CD4-positive, alpha-beta T cell (primary cell): ENCODE measurements at regions not wholly inside any gene's neighbourhood (a gene's known extent, or its start where the extent isn't known, plus 50 kb on each side); places are given as distances from the start of the nearest gene placed in this dataset.
A peak's percentile ranks its signal among the peaks of the same experiment; 100 is the strongest.

Experiments used
- ATAC-seq: fragments of 200-7000 bp; cut with Tn5 transposase; one replicate; pipeline ENCODE4 v1.10.0; 2022; ENCODE audit warnings: mild to moderate bottlenecking; ENCODE audit not compliant: poor library complexity
- CTCF ChIA-PET: fragments of 350-600 bp; sonication (Branson Sonifier 250); formaldehyde crosslinking; loops from one replicate; lab custom pipeline; 2021; ENCODE audit warnings: antibody characterized with exemption, inconsistent platforms; lab: Charles Lee
- POLR2A ChIA-PET: fragments of 350-600 bp; sonication (Branson Sonifier 250); formaldehyde crosslinking; loops from one replicate; lab custom pipeline; 2021; ENCODE audit warnings: antibody characterized with exemption, inconsistent platforms; lab: Charles Lee
- DNase-seq, 14 experiments: peaks; one replicate each; pipeline ENCODE4 v3.0.0-alpha.2; 2013 to 2020; ENCODE audit warnings: mixed read lengths in 2 of 14
- H3K27ac ChIP-seq, 2 donors: one replicate each; pipeline versions ENCODE4 v1.5.1 to v1.7.0; 2013; ENCODE audit warnings: low read length in 2 of 2, low read depth in 1 of 2, mild to moderate bottlenecking in 1 of 2
- H3K27me3 ChIP-seq, 2 experiments: 1 replicate in 1 of 2; 2 replicates in 1 of 2; pipeline versions ENCODE4 v1.6.1 to v1.7.0; 2013; ENCODE audit warnings: low read length in 2 of 2, control low read depth in 1 of 2, mild to moderate bottlenecking in 1 of 2, moderate library complexity in 1 of 2; ENCODE audit not compliant: insufficient read depth in 2 of 2, control insufficient read depth in 1 of 2
- H3K36me3 ChIP-seq: one replicate; pipeline ENCODE4 v1.6.1; 2013; ENCODE audit warnings: low read length, control low read depth; ENCODE audit not compliant: insufficient read depth
- H3K4me1 ChIP-seq: one replicate; pipeline ENCODE4 v1.6.1; 2013; ENCODE audit warnings: low read length, control low read depth; ENCODE audit not compliant: insufficient read depth
- H3K4me3 ChIP-seq: one replicate; pipeline ENCODE4 v1.5.1; 2013; ENCODE audit warnings: mild to moderate bottlenecking, low read length, moderate library complexity
- H3K9me3 ChIP-seq, 2 experiments: 1 replicate in 1 of 2; 2 replicates in 1 of 2; pipeline versions ENCODE4 v1.6.1 to v1.7.0; 2013; ENCODE audit warnings: low read length in 2 of 2, mild to moderate bottlenecking in 2 of 2, control low read depth in 1 of 2, moderate library complexity in 1 of 2; ENCODE audit not compliant: control insufficient read depth in 1 of 2, insufficient read depth in 1 of 2
- H3K27ac Mint-ChIP-seq: one replicate; pipeline ENCODE4 v1.8.0; 2020; ENCODE audit warnings: mixed read lengths
- H3K27me3 Mint-ChIP-seq: one replicate; pipeline ENCODE4 v1.8.0; 2021; ENCODE audit warnings: mixed read lengths
- H3K36me3 Mint-ChIP-seq: one replicate; pipeline ENCODE4 v1.8.0; 2021; ENCODE audit warnings: low read depth, mixed read lengths
- H3K4me1 Mint-ChIP-seq: one replicate; pipeline ENCODE4 v1.8.0; 2021; ENCODE audit warnings: low read depth, mixed read lengths
- H3K4me3 Mint-ChIP-seq: one replicate; pipeline ENCODE4 v1.8.0; 2020; ENCODE audit warnings: mild to moderate bottlenecking, mixed read lengths
- H3K9me3 Mint-ChIP-seq: one replicate; pipeline ENCODE4 v1.8.0; 2020; ENCODE audit warnings: mixed read lengths
- intact Hi-C, 2 experiments: fragments of 100-400 bp; cut with DNase I in 1 of 2; cut with micrococcal nuclease in 1 of 2; formaldehyde crosslinking; loops; one replicate each; pipeline versions ENCODE4 v1.15.1 to v1.9.0; 2023 to 2025; cut with DNase I, micrococcal nuclease
- TF ChIP-seq, protein P1 (sequence below): fragments of 200-600 bp; IDR thresholded peaks from one replicate; pipeline ENCODE4 v1.8.0; 2022; ENCODE audit warnings: antibody characterized with exemption, mild to moderate bottlenecking

DNA sequence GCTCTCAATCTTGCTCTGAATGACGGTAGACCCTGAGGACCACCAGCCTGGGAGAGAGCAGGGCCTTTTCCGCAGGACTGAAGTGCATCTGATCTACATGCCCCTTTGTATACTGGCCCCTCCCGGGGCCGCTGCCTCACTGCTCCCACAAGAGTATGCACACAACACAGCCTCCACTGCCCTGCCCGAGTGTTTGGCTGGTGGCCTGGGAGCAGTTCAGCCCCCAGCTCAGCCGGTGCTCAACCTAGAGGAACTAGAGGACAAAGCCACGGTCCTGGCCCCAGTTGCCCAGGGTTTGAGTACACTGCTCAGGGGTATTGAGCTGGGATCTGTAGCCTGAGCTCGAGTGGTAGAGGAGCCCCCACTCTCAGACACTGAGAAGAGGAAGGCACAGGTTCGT lies 118.9 kb upstream of the CAB39 start:
- POLR2A ChIA-PET: no interaction called here
- H3K36me3 ChIP-seq: no peaks in the 10 kb centered on the region
- H3K27ac Mint-ChIP-seq: no peak overlapping the region

DNA sequence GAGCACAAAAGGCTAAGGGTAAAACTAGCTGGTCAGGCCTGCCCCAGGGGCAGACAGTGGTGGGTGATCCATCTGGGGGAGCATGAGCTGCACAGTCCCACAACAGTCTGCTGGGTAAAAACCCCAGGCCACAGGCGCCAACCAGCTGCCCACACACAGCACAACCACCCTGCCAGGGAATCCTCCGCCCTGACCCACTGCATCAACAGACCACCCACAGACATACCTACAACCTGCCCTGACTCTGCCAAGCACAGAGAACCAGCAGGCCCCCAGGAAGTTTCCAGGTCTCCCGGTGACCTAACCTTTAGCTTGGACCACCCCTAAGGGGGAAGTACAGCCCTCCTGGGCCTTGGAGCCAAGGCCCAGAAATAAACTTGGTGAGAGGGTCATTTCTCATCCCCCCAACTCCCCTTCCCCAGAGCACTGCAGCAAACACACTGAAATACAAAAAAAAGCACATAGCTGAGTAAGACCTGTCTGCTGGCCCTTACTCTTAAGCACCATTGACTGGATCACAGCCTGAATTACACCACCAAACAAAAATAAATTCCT lies 118.3 kb upstream of the CAB39 start:
- no peaks in the 10 kb centered on the region for H3K36me3 ChIP-seq
- no peak for ATAC-seq
- intact Hi-C loops: no loop called here
- no peak overlapping the region for H3K27ac Mint-ChIP-seq
- no peak overlapping the region for H3K4me3 ChIP-seq
- H3K27ac ChIP-seq: no peak overlapping the region
- ChIA-PET CTCF (interaction anchor here (1.6 kb wide), 1 partner anchor 11 kb away, joined by 3 read pairs; no protein-coding TSS in a partner anchor), POLR2A (interaction anchor here (0.6 to 0.7 kb wide), 2 partner anchors 98 to 248 kb away, joined by 3 to 4 read pairs; no protein-coding TSS in a partner anchor)
- peaks cover 0 to 2% of the 10 kb centered on the region in 2 experiments for H3K9me3 ChIP-seq
- peaks cover 11% of the 10 kb centered on the region for H3K36me3 Mint-ChIP-seq
- H3K27me3 ChIP-seq: no peaks in the 10 kb centered on the region
- no peak for DNase-seq
- peaks cover 12% of the 10 kb centered on the region for H3K9me3 Mint-ChIP-seq
- no peak overlapping the region for H3K4me3 Mint-ChIP-seq
- H3K27me3 Mint-ChIP-seq: no peaks in the 10 kb centered on the region
- H3K4me1 Mint-ChIP-seq: peaks cover 91% of the 10 kb centered on the region
- TF ChIP-seq, protein P1, sequence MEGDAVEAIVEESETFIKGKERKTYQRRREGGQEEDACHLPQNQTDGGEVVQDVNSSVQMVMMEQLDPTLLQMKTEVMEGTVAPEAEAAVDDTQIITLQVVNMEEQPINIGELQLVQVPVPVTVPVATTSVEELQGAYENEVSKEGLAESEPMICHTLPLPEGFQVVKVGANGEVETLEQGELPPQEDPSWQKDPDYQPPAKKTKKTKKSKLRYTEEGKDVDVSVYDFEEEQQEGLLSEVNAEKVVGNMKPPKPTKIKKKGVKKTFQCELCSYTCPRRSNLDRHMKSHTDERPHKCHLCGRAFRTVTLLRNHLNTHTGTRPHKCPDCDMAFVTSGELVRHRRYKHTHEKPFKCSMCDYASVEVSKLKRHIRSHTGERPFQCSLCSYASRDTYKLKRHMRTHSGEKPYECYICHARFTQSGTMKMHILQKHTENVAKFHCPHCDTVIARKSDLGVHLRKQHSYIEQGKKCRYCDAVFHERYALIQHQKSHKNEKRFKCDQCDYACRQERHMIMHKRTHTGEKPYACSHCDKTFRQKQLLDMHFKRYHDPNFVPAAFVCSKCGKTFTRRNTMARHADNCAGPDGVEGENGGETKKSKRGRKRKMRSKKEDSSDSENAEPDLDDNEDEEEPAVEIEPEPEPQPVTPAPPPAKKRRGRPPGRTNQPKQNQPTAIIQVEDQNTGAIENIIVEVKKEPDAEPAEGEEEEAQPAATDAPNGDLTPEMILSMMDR: no peak
- H3K4me1 ChIP-seq: peaks cover 28% of the 10 kb centered on the region

More for the DNA sequence above, 118.9 kb upstream of the CAB39 start:
- Histone ChIP-seq H3K4me3 (no peak overlapping the region), H3K9me3 (no peaks in the 10 kb centered on the region), H3K27me3 (no peaks in the 10 kb centered on the region), H3K4me1 (peaks cover 30% of the 10 kb centered on the region), H3K27ac (no peak overlapping the region)
- CTCF ChIA-PET: no interaction called here
- TF ChIP-seq, protein P1: no peak
- H3K9me3 Mint-ChIP-seq: peaks cover 12% of the 10 kb centered on the region
- intact Hi-C loops: no loop called here
- peaks cover 89% of the 10 kb centered on the region for H3K4me1 Mint-ChIP-seq
- ATAC-seq (no peak), DNase-seq (no peak)
- no peak overlapping the region for H3K4me3 Mint-ChIP-seq
- H3K27me3 Mint-ChIP-seq: no peaks in the 10 kb centered on the region
- H3K36me3 Mint-ChIP-seq: peaks cover 11% of the 10 kb centered on the region

DNA sequence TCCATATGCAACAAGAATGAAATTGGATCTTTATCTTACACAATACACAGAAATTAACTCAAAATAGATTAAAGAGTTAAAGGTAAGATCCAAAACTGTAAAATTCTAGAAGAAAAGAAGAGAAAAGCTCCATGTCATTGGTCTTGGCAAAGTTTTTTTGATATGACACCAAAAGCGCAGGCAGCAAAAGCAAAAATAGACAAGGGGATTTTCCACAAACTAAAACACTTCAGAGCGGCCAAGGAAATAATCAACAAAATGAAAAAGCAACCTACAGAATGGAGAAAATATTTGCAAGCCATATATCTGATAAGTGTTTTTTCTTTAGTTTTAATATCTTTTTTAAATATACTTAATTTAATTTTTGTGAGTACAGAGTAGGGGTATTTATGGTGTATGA lies 112.8 kb upstream of the CAB39 start:
- H3K4me1 Mint-ChIP-seq: peaks cover 91% of the 10 kb centered on the region
- H3K27ac Mint-ChIP-seq: peak overlapping the region; percentile 76
- H3K36me3 Mint-ChIP-seq: peaks cover 40% of the 10 kb centered on the region
- Histone ChIP-seq H3K4me1 (peaks cover 43% of the 10 kb centered on the region), H3K27ac (no peak overlapping the region), H3K4me3 (no peak overlapping the region), H3K36me3 (no peaks in the 10 kb centered on the region), H3K27me3 (no peaks in the 10 kb centered on the region), H3K9me3 (peaks cover 0 to 4% of the 10 kb centered on the region in 2 experiments)
- TF ChIP-seq, protein P1: no peak
- H3K27me3 Mint-ChIP-seq: no peaks in the 10 kb centered on the region
- no peak overlapping the region for H3K4me3 Mint-ChIP-seq
- ChIA-PET CTCF (no interaction called here), POLR2A (no interaction called here)
- ATAC-seq (no peak), DNase-seq (peak in 3 of 14 experiments; percentile 17 to 35 (median 32))
- H3K9me3 Mint-ChIP-seq: peaks cover 16% of the 10 kb centered on the region
- intact Hi-C loops: loop anchor here (5.0 kb wide), 2 partner anchors 62 to 388 kb away; no protein-coding TSS in a partner anchor
